ENCODE measurements at regions not wholly inside any gene's neighbourhood (a gene's known extent, or its start where the extent isn't known, plus 50 kb on each side); places are given as distances from the start of the nearest gene placed in this dataset.

DNA sequence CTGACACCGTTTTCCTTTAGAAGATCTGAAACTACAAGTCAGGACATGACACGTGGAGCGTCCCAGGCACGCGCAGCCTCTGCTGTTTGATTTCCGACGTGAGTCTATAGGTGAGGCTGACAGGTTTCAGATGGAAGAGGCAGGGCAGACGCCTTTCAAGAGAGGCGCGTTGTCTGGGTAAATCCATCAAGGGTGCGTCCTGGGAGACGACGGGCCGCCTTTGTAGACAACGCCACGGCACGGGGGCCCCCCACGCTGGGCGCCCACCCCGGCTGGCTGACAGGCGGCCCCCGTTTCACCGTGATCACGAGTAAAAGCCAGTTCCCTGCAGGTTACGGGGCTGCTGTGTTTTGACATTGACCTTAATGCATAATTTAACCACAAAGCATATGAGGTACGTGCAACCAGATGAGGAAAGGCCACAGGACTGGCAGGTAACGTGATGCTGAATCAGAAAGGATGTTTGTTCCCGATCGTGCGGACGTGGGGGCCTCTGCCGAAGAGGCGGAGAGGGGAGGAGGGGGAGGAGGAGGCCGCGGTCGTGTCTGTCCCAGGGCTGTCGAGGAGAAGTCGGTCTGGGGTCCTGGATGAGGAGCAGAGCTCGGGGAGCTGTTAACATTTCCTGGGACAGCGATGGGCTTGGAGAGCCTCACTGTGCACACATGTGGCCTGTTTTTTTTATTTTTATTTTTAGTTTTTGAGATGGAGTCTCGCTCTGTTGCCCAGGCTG is 51.1 kb upstream of the PPP2R3B start:
- H3K79me2 ChIP-seq (ENCODE audit: insufficient read depth, low read length) = no peaks in the 10 kb centered on the region
- H4K20me1 ChIP-seq (ENCODE audit: insufficient read depth, low read length) = no peaks in the 10 kb centered on the region
- no peaks in the 10 kb centered on the region for H3K27me3 ChIP-seq (ENCODE audit: insufficient read depth, low read length)
- Mint-ChIP-seq H3K9me3 (ENCODE audit: unreplicated experiment) (peaks cover 21% of the 10 kb centered on the region), H3K4me3 (ENCODE audit: unreplicated experiment) (no peak overlapping the region), H3K27me3 (ENCODE audit: low read depth, unreplicated experiment) (peaks cover 1% of the 10 kb centered on the region), H3K36me3 (ENCODE audit: low read depth, unreplicated experiment) (no peaks in the 10 kb centered on the region), H3K4me1 (ENCODE audit: low read depth, unreplicated experiment) (no peaks in the 10 kb centered on the region), H3K27ac (ENCODE audit: unreplicated experiment) (no peak overlapping the region)
- H3K9me3 ChIP-seq (ENCODE audit: insufficient read depth, low read depth, low read length) = no peaks in the 10 kb centered on the region
- no peak overlapping the region for H3K4me2 ChIP-seq (ENCODE audit: low read length)
- H3K4me3 ChIP-seq (ENCODE audit: insufficient read depth, low read depth, low read length) = no peak overlapping the region
- H3K4me1 ChIP-seq (ENCODE audit: insufficient read depth, low read length) = no peaks in the 10 kb centered on the region
- H3K9ac ChIP-seq (ENCODE audit: low read length) = no peak overlapping the region
- DNase-seq (ENCODE audit: low read depth) (no peak), FAIRE-seq (no peak)
- TF ChIP-seq EZH2 (IDR thresholded peaks at IDR 0.05; ENCODE audit: insufficient read depth, low read length) = no peak
- no peak overlapping the region for H2AFZ ChIP-seq (ENCODE audit: low read depth, low read length)
- no peaks in the 10 kb centered on the region for H3K36me3 ChIP-seq (ENCODE audit: insufficient read depth, low read length)
- no peak overlapping the region for H3K27ac ChIP-seq (ENCODE audit: low read depth, low read length)

DNA sequence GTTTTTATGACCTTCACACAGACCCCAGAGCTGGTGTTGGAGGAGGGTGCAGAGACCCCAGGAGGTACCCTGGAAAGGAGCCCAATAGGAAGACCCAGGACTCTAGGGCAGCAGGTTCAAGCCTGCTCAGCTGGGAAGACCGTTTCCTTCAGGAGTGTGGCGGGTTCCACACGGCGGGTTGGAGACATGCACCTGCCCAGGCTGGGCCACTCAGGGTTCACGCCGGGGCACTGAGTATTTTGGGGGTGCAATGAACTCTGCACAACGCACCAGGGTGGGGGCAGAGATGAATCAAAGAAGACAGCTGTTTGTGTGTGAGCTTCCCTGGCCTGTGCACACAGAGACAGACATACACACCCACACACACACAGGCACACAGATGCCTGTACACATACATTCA is 52.5 kb upstream of the PPP2R3B start:
- Mint-ChIP-seq H3K36me3 (ENCODE audit: low read depth, unreplicated experiment) (no peaks in the 10 kb centered on the region), H3K4me1 (ENCODE audit: low read depth, unreplicated experiment) (no peaks in the 10 kb centered on the region), H3K27ac (ENCODE audit: unreplicated experiment) (no peak overlapping the region), H3K4me3 (ENCODE audit: unreplicated experiment) (no peak overlapping the region), H3K9me3 (ENCODE audit: unreplicated experiment) (peaks cover 20% of the 10 kb centered on the region), H3K27me3 (ENCODE audit: low read depth, unreplicated experiment) (peaks cover 5% of the 10 kb centered on the region)
- Histone ChIP-seq H3K27me3 (ENCODE audit: insufficient read depth, low read length) (no peaks in the 10 kb centered on the region), H3K36me3 (ENCODE audit: insufficient read depth, low read length) (no peaks in the 10 kb centered on the region), H4K20me1 (ENCODE audit: insufficient read depth, low read length) (no peaks in the 10 kb centered on the region), H3K4me2 (ENCODE audit: low read length) (no peak overlapping the region), H3K79me2 (ENCODE audit: insufficient read depth, low read length) (no peaks in the 10 kb centered on the region), H3K9me3 (ENCODE audit: insufficient read depth, low read depth, low read length) (no peaks in the 10 kb centered on the region), H3K9ac (ENCODE audit: low read length) (no peak overlapping the region), H3K4me1 (ENCODE audit: insufficient read depth, low read length) (no peaks in the 10 kb centered on the region), H3K27ac (ENCODE audit: low read depth, low read length) (no peak overlapping the region), H2AFZ (ENCODE audit: low read depth, low read length) (no peak overlapping the region), H3K4me3 (ENCODE audit: insufficient read depth, low read depth, low read length) (no peak overlapping the region)
- no peak for DNase-seq (ENCODE audit: low read depth)
- TF ChIP-seq, protein P1, sequence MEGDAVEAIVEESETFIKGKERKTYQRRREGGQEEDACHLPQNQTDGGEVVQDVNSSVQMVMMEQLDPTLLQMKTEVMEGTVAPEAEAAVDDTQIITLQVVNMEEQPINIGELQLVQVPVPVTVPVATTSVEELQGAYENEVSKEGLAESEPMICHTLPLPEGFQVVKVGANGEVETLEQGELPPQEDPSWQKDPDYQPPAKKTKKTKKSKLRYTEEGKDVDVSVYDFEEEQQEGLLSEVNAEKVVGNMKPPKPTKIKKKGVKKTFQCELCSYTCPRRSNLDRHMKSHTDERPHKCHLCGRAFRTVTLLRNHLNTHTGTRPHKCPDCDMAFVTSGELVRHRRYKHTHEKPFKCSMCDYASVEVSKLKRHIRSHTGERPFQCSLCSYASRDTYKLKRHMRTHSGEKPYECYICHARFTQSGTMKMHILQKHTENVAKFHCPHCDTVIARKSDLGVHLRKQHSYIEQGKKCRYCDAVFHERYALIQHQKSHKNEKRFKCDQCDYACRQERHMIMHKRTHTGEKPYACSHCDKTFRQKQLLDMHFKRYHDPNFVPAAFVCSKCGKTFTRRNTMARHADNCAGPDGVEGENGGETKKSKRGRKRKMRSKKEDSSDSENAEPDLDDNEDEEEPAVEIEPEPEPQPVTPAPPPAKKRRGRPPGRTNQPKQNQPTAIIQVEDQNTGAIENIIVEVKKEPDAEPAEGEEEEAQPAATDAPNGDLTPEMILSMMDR (IDR thresholded peaks at IDR 0.05; ENCODE audit: insufficient read depth, low read depth, low read length) = no peak
- FAIRE-seq = no peak

DNA sequence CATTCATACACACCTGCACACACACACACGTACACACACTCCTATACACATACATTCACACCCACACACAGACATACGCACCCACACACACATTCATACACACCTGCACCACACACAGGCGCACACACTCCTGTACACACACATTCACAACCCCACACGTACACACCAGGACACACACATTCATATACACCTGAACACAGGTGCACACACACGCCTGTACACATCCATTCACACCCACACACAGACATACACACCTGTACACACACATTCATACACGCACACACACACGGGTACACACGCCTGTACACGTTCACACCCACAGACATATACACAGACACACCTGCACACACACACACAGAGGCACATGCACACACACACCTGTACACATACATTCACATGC is 53.0 kb upstream of the PPP2R3B start:
- Mint-ChIP-seq H3K9me3 (ENCODE audit: unreplicated experiment) (peaks cover 20% of the 10 kb centered on the region), H3K4me3 (ENCODE audit: unreplicated experiment) (no peak overlapping the region), H3K27ac (ENCODE audit: unreplicated experiment) (no peak overlapping the region), H3K4me1 (ENCODE audit: low read depth, unreplicated experiment) (no peaks in the 10 kb centered on the region), H3K27me3 (ENCODE audit: low read depth, unreplicated experiment) (peaks cover 5% of the 10 kb centered on the region), H3K36me3 (ENCODE audit: low read depth, unreplicated experiment) (no peaks in the 10 kb centered on the region)
- Histone ChIP-seq H3K9me3 (ENCODE audit: insufficient read depth, low read depth, low read length) (no peaks in the 10 kb centered on the region), H2AFZ (ENCODE audit: low read depth, low read length) (no peak overlapping the region), H3K4me3 (ENCODE audit: insufficient read depth, low read depth, low read length) (no peak overlapping the region), H3K4me2 (ENCODE audit: low read length) (no peak overlapping the region), H3K4me1 (ENCODE audit: insufficient read depth, low read length) (no peaks in the 10 kb centered on the region), H3K9ac (ENCODE audit: low read length) (no peak overlapping the region), H3K36me3 (ENCODE audit: insufficient read depth, low read length) (no peaks in the 10 kb centered on the region), H3K79me2 (ENCODE audit: insufficient read depth, low read length) (no peaks in the 10 kb centered on the region), H4K20me1 (ENCODE audit: insufficient read depth, low read length) (no peaks in the 10 kb centered on the region), H3K27me3 (ENCODE audit: insufficient read depth, low read length) (no peaks in the 10 kb centered on the region), H3K27ac (ENCODE audit: low read depth, low read length) (no peak overlapping the region)
- no peak for FAIRE-seq
- DNase-seq (ENCODE audit: low read depth) = no peak
- TF ChIP-seq, protein P1 (IDR thresholded peaks at IDR 0.05; ENCODE audit: insufficient read depth, low read depth, low read length) = no peak
- no peak for TF ChIP-seq EZH2 (IDR thresholded peaks at IDR 0.05; ENCODE audit: insufficient read depth, low read length)

All from astrocyte (in vitro differentiated cells and primary cell).